Large intestine (tissue), 3 donors: ENCODE measurements at regions not wholly inside any gene's neighbourhood (a gene's known extent, or its start where the extent isn't known, plus 50 kb on each side); places are given as distances from the start of the nearest gene placed in this dataset.
"Not testable (repeated sequence)": the region's sequence is repeated elsewhere in the genome, so short reads cannot be mapped to it uniquely, and the experiment has no call there.

ENCODE experiments used
- DNase-seq, 2 donors: peaks; one replicate each; pipeline versions ENCODE4 v3.0.0 to v3.0.0-alpha.2; 2013
- H3K27ac ChIP-seq: one replicate; pipeline ENCODE4 v1.5.1; 2013; ENCODE audit warnings: low read length
- H3K27me3 ChIP-seq: 2 replicates; pipeline ENCODE4 v1.6.1; 2013; ENCODE audit warnings: low read length; ENCODE audit not compliant: control insufficient read depth, insufficient read depth
- H3K36me3 ChIP-seq: 2 replicates; pipeline ENCODE4 v1.6.1; 2013; ENCODE audit warnings: low read length; ENCODE audit not compliant: control insufficient read depth, insufficient read depth
- H3K4me1 ChIP-seq: one replicate; pipeline ENCODE4 v1.6.1; 2013; ENCODE audit warnings: low read length; ENCODE audit not compliant: control insufficient read depth, insufficient read depth
- H3K4me3 ChIP-seq: one replicate; pipeline ENCODE4 v1.5.1; 2013; ENCODE audit warnings: low read length
- H3K9me3 ChIP-seq: one replicate; pipeline ENCODE4 v1.6.1; 2013; ENCODE audit warnings: mild to moderate bottlenecking, low read depth, low read length, moderate library complexity; ENCODE audit not compliant: control insufficient read depth
- WGBS: methylation state at CpG from one replicate; pipeline ENCODE4 v1.1.5; 2013; ENCODE audit warnings: low lambda C conversion rate; ENCODE audit not compliant: insufficient coverage; 5-methylcytosine and 5-hydroxymethylcytosine counted together

DNA sequence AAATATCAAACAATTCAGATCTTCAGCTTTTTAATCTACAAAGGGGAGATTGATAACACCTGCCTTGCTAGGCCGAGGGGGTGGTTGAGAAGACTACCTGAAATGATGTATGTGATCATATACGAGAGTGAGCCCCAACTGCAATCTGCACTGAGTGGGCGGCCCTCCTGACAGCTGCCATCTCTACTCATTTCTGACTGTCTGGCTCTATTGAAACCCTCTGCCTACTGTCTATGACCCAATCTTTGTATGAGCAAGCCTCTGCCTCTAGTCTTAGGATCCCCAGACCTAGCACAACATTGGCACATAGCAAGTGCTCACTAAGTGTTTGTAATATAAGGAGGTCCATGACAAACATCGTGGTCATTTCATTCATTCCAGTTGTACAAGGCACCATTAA, 144.4 kb upstream of the NR2F2 start:
- Histone ChIP-seq H3K36me3 (no peaks in the 10 kb centered on the region), H3K4me1 (no peaks in the 10 kb centered on the region), H3K9me3 (no peaks in the 10 kb centered on the region), H3K27ac (no peak overlapping the region), H3K4me3 (no peak overlapping the region), H3K27me3 (no peaks in the 10 kb centered on the region)
- no CpG with 5 or more reads among the region's 4 CpGs for WGBS
- no peak for DNase-seq

DNA sequence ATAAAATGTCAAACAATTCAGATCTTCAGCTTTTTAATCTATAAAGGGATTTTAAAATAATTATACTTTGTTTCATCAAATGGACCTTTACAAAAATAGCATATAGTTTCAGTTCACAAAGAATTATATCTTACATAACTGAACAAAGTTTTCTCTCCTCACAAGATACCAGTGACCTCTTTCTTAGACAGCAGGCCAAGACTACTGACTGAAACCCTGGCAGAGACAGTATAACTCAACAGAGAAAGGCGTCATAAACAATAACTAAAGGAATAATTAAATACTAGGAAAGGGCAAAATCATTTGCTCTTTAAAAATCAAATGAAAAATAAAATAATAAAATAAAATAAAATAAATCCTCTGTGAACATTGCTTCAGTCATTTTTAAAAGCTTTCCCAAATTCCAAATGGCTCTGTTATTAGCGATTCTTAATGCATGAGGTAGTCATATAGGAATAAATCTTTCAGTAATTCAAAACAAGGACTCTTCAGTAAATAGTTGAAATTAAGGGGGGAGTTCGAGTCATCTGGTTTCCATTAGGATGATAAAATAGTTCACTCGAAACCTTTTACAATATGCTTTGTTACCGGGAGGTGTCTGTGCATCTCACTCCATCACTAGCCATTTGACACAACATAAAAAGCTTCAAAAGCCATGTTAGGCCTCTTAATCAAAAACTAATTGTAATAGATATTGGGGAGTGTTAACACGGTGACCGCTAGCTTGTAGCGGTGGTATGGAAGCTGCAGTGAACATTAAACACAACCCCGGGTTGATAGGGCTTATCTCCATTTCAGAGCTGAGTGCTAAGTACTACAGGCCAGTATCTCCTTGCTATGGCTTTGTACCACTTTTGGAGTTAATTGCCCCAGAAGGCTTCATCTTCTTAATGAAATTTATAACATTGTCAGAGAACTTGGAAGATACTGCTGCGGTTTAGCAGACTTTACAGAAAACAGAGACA, 142.9 kb upstream of the NR2F2 start:
- no CpG with 5 or more reads among the region's 10 CpGs for WGBS
- no peaks in the 10 kb centered on the region for H3K4me1 ChIP-seq
- no peak for DNase-seq

DNA sequence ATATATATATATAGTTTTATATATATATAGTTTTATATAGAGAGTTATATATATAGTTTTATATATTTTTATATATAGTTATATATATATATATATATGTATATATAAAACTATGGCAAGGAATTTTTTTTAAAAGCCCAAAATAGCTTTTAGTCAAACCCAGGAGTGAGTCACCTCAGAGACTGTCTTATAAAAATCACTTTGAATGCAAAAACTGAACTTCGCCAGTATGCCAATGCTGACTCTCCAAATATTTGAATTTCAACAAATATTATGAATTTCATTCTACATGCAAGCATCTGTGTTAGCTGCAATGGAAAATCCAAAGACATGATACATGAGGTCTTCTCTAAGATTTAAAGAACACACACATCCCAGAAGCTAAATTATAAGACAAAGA, 132.8 kb upstream of the NR2F2 start:
- Histone ChIP-seq H3K4me1 (no peaks in the 10 kb centered on the region), H3K27me3 (no peaks in the 10 kb centered on the region), H3K36me3 (no peaks in the 10 kb centered on the region), H3K27ac (no peak overlapping the region), H3K4me3 (no peak overlapping the region), H3K9me3 (no peaks in the 10 kb centered on the region)
- 88% methylated on average over 1 of the region's 1 CpG for WGBS
- DNase-seq, result no peak

More for the DNA sequence above, 142.9 kb upstream of the NR2F2 start:
- no peaks in the 10 kb centered on the region for H3K9me3 ChIP-seq
- no peak overlapping the region for H3K27ac ChIP-seq
- no peaks in the 10 kb centered on the region for H3K27me3 ChIP-seq
- no peaks in the 10 kb centered on the region for H3K36me3 ChIP-seq
- no peak overlapping the region for H3K4me3 ChIP-seq

DNA sequence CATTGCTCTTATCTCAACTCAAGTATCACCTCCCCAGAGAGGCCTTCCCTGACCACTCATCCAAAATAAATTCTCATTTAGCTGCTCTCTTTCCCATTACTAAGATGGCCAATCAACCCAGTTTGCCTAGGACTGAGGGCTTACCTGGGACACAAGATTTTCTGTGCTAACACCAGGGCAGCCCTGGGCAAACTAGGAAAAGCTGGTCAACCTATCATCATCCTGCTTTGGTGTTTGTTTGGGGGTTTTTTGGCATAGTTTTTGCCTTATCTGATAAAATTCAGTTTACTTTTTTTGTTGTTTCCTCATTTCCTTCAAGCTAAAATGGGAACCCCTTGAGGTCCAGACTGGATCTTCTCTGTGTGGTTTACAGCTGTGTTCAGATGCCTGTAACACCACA, 131.4 kb upstream of the NR2F2 start:
- no peaks in the 10 kb centered on the region for H3K9me3 ChIP-seq
- no peaks in the 10 kb centered on the region for H3K27me3 ChIP-seq
- H3K36me3 ChIP-seq, result no peaks in the 10 kb centered on the region
- H3K27ac ChIP-seq, result no peak overlapping the region
- DNase-seq, result no peak
- H3K4me1 ChIP-seq, result no peaks in the 10 kb centered on the region
- H3K4me3 ChIP-seq, result no peak overlapping the region

DNA sequence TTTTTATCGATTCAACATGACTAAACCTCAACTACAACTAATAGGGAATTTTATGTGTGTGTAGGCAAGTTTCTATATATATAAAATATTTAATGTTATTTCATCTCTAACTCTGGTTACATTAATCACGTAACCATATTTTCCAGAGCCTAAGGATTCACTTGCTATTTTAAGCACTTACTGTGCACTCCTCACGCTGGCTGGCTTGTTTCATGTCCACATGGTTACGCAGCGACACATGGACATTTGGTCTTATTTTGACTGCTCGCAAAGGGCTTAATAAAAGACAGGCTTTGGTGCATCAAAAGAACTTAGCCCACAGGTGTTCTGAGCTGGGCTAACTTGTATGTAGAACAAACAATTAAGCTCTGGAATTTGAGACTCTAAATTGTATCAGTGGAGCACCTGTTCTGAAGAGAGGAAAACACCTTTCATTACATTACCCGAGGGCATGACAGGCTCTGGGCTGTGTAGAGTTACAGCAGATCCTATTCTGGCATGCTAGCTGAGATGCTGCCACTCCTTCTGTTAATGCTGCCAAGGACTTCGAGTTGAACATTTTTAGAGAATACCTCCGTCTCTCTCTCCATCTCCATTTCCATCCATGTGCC, 130.0 kb upstream of the NR2F2 start:
- Histone ChIP-seq H3K9me3 (no peaks in the 10 kb centered on the region), H3K36me3 (no peaks in the 10 kb centered on the region), H3K4me3 (no peak overlapping the region), H3K27ac (no peak overlapping the region), H3K4me1 (no peaks in the 10 kb centered on the region), H3K27me3 (no peaks in the 10 kb centered on the region)
- DNase-seq, result no peak
- 83% methylated on average over 4 of the region's 9 CpGs for WGBS

DNA sequence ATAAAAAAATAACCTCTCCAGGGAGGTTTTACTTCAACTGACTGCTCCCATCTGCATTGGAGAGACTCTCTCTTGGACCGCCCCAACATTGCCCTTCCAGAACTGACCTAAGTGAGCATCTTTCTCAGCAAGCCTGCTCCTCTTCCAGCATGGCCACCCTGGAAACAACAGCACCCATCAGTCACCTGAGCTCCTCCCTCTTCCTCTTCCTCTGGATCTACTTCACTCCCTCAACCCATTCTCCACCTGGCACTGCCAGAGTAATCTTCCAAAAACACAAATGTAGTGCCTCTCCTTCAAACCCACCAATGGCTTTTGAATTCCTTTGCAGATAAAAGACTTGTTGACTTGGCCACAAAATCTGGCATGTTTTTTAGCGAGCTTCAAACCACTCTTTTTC, 128.8 kb upstream of the NR2F2 start:
- Histone ChIP-seq H3K36me3 (no peaks in the 10 kb centered on the region), H3K27ac (no peak overlapping the region), H3K4me3 (no peak overlapping the region), H3K9me3 (no peaks in the 10 kb centered on the region), H3K4me1 (no peaks in the 10 kb centered on the region), H3K27me3 (no peaks in the 10 kb centered on the region)
- 67% methylated on average over 1 of the region's 2 CpGs for WGBS
- no peak for DNase-seq

DNA sequence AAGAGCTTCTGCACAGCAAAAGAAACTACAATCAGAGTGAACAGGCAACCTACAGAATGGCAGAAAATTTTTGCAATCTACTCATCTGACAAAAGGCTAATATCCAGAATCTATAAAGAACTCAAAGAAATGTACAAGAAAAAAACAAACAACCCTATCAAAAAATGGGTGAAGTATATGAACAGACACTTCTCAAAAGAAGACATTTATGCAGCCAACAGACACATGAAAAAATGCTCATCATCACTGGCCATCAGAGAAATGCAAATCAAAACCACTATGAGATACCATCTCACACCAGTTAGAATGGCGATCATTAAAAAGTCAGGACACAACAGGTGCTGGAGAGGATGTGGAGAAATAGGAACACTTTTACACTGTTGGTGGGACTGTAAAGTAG, 124.9 kb upstream of the NR2F2 start:
- not testable (repeated sequence) for DNase-seq, H3K27me3 ChIP-seq, H3K27ac ChIP-seq, H3K36me3 ChIP-seq, H3K9me3 ChIP-seq, H3K4me1 ChIP-seq, H3K4me3 ChIP-seq
- no CpG with 5 or more reads among the region's 1 CpG for WGBS

DNA sequence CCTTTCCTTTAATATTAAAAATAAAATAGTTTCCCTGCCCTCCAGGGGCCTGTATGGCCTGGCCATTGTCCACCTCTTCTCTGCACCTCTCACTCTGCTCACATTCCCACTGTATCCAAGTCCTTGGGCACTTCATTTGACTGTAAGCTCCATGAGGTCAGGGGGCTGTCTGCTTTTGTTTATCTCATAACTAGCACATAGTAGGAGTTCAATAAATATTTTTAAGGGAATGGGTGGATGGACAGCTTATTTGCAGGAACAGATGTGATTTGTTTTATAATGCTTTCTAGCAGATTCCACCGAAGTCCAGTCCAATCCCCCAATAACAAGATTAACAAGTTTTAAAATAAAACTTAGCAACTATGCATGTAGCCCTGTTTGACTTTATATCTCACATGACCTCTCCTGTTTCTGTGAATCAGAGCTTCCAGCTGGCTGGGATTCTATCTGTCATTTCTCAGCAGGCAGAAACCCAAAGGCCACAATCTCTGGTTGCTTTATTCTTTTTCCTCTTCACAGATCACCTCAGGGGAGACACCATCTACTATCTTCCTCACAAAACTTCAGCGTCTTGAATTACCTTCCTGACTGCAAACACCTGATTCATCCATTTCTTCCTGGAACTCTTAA, 123.0 kb upstream of the NR2F2 start:
- Histone ChIP-seq H3K27me3 (no peaks in the 10 kb centered on the region), H3K4me1 (peaks cover 5% of the 10 kb centered on the region), H3K9me3 (no peaks in the 10 kb centered on the region), H3K4me3 (no peak overlapping the region), H3K36me3 (no peaks in the 10 kb centered on the region), H3K27ac (no peak overlapping the region)
- DNase-seq, result peak in 1 of 2 donors; percentile 14
- WGBS, result 100% methylated on average over 1 of the region's 2 CpGs

DNA sequence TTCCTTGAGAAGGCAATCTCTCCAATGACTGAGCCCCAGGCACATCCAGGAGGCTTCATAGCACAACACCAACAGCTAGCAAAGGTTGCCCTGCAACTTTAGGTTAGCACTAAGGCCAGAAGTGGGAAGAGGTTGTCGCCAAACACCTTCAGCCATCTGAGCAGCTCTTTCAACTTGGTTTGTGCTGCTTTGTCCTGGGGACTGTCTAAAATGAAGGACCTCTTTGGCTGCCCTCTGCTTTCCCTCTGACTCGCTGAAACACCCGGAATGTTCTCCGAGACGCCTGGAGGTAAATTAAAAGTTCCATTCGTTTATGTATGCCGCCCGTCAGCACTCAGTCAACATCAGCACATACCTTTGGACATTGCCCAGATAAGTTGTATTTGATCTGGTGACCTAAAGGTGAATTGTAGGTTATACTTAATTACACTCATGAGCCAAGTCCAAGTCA, 121.2 kb upstream of the NR2F2 start:
- Histone ChIP-seq H3K9me3 (no peaks in the 10 kb centered on the region), H3K27ac (peak overlapping the region; percentile 86), H3K27me3 (no peaks in the 10 kb centered on the region), H3K4me1 (peaks cover 5% of the 10 kb centered on the region), H3K36me3 (no peaks in the 10 kb centered on the region), H3K4me3 (peak overlapping the region; percentile 22)
- peak; percentile 74 to 91 for DNase-seq
- WGBS, result no CpG with 5 or more reads among the region's 8 CpGs

DNA sequence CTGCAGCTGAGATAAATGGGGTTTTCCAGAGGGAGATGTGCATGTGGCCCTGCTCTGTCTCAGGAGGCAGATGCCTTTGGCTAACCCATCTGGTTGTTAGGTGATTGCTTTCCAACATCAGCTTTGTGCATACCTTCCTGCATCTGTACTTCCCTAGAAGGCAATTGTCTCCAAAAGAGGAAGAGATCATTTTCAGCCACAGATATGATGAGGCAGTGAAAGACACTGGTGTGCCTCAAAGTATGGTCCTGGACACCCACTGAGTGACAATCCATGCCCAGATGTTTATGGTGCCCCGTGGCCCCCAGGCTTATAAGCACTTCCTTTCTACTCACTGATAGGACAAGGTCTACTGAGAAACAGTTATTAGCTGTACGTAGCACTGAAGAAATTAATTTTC, 117.5 kb upstream of the NR2F2 start:
- DNase-seq, result no peak
- peaks cover 5% of the 10 kb centered on the region for H3K4me1 ChIP-seq
- no peaks in the 10 kb centered on the region for H3K9me3 ChIP-seq
- no peaks in the 10 kb centered on the region for H3K36me3 ChIP-seq
- WGBS, result no CpG with 5 or more reads among the region's 2 CpGs
- no peaks in the 10 kb centered on the region for H3K27me3 ChIP-seq
- no peak overlapping the region for H3K4me3 ChIP-seq
- H3K27ac ChIP-seq, result no peak overlapping the region
